ENCODE measurements at regions not wholly inside any gene's neighbourhood (a gene's known extent, or its start where the extent isn't known, plus 50 kb on each side); places are given as distances from the start of the nearest gene placed in this dataset.

- H3K4me1 ChIP-seq: no peaks in the 10 kb centered on the region
- 84 to 89% methylated on average over 1 of the region's 1 CpG for WGBS, 2 donors
- H3K27ac ChIP-seq: no peak overlapping the region
- H3K9me3 ChIP-seq: no peaks in the 10 kb centered on the region
- H3K27me3 ChIP-seq: no peaks in the 10 kb centered on the region
- intact Hi-C loops (cut with DNase I): no loop called here
- no peaks in the 10 kb centered on the region for H3K36me3 ChIP-seq
- TF ChIP-seq, protein P1, sequence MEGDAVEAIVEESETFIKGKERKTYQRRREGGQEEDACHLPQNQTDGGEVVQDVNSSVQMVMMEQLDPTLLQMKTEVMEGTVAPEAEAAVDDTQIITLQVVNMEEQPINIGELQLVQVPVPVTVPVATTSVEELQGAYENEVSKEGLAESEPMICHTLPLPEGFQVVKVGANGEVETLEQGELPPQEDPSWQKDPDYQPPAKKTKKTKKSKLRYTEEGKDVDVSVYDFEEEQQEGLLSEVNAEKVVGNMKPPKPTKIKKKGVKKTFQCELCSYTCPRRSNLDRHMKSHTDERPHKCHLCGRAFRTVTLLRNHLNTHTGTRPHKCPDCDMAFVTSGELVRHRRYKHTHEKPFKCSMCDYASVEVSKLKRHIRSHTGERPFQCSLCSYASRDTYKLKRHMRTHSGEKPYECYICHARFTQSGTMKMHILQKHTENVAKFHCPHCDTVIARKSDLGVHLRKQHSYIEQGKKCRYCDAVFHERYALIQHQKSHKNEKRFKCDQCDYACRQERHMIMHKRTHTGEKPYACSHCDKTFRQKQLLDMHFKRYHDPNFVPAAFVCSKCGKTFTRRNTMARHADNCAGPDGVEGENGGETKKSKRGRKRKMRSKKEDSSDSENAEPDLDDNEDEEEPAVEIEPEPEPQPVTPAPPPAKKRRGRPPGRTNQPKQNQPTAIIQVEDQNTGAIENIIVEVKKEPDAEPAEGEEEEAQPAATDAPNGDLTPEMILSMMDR (IDR thresholded peaks at IDR 0.05): no peak
- TF ChIP-seq EP300 (IDR thresholded peaks at IDR 0.05) (no peak), POLR2AphosphoS5 (IDR thresholded peaks at IDR 0.05) (no peak), POLR2A (IDR thresholded peaks at IDR 0.05) (no peak)
- no peak overlapping the region for H3K4me3 ChIP-seq
- no peak for DNase-seq
These were observed 1570.3 kb upstream of the PRR20A start for GRCh38 chr13:55570371-55570770.

DNA sequence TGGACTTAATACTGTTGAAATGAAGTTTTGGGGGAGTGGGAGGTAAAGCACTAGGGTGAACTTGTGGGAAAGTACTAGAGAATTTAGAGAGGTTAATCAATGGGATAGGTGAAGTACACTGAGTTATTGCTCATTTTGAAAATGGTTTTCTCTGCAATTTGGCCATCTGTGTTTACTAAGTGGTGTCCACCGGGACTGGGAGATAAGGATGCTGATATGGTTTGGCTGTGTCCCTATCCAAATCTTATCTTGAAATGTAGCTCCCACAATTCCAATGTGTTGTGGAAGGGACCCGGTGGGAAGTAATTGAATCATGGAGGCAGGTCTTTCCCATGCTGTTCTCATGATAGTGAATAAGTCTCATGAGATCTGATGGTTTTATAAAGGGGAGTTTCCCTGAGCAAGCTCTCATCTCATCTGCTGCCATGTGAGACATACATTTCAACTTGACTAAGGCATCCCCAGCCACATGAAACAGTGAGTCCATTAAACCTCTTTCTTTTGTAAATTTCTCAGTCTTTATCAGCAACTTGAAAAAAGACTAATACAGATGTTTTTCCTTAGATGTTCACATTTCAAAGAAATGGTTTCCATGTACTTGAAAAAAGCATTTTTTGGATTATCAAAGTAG, 1569.4 kb upstream of the PRR20A start:
- Histone ChIP-seq H3K36me3 (no peaks in the 10 kb centered on the region), H3K4me1 (no peaks in the 10 kb centered on the region), H3K27ac (no peak overlapping the region), H3K9me3 (no peaks in the 10 kb centered on the region), H3K27me3 (no peaks in the 10 kb centered on the region), H3K4me3 (no peak overlapping the region)
- intact Hi-C loops (cut with DNase I): no loop called here
- WGBS, 2 donors: 56 to 90% methylated on average over 2 of the region's 2 CpGs
- no peak for DNase-seq
- TF ChIP-seq EP300 (IDR thresholded peaks at IDR 0.05) (no peak), POLR2A (IDR thresholded peaks at IDR 0.05) (no peak), POLR2AphosphoS5 (IDR thresholded peaks at IDR 0.05) (no peak)
- TF ChIP-seq, protein P1 (IDR thresholded peaks at IDR 0.05): no peak

DNA sequence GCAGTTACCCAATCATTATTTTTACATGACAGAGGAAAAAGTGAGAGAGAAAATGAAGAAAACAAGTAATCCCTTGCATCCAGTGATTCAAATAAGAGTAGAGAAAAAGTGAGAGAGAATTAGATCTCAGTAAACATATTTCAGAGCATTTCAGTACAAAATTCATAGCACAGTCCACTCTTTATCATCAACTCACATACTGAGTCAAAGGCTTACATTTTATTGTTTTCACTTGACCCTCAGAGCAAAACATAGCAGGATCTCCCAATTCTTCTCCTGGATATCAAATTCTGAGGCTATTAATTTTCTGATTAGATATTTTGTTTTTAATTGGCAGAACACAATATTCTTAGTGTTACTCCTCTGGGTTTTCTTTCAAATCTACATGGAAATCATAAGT, 1568.3 kb upstream of the PRR20A start:
- H3K27me3 ChIP-seq: no peaks in the 10 kb centered on the region
- H3K36me3 ChIP-seq: no peaks in the 10 kb centered on the region
- H3K9me3 ChIP-seq: no peaks in the 10 kb centered on the region
- H3K4me3 ChIP-seq: no peak overlapping the region
- intact Hi-C loops (cut with DNase I): no loop called here
- H3K27ac ChIP-seq: no peak overlapping the region
- no peak for DNase-seq
- TF ChIP-seq EP300 (IDR thresholded peaks at IDR 0.05) (no peak), POLR2AphosphoS5 (IDR thresholded peaks at IDR 0.05) (no peak), POLR2A (IDR thresholded peaks at IDR 0.05) (no peak)
- TF ChIP-seq, protein P1 (IDR thresholded peaks at IDR 0.05): no peak
- no peaks in the 10 kb centered on the region for H3K4me1 ChIP-seq

DNA sequence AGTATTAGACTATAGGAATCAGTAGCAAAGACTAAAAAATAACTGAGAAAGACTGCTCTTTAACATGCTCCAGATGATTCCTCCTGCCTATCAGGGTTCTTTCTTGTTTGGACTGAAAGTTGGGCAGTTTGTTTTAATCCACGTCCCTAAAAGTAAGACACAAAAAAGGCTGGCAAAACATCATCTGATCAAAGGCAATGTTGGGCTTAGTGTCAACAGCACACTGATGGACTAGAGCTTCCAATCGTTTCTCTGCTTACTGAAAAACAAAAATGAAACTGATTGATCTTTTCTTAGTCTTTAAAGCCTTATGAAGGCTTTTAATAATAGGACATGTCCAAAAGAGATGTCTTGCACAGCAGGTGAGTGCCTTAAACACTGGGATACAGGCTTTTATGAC, 1567.9 kb upstream of the PRR20A start:
- H3K27ac ChIP-seq: no peak overlapping the region
- intact Hi-C loops (cut with DNase I): no loop called here
- DNase-seq: no peak
- TF ChIP-seq EP300 (IDR thresholded peaks at IDR 0.05) (no peak), POLR2AphosphoS5 (IDR thresholded peaks at IDR 0.05) (no peak), POLR2A (IDR thresholded peaks at IDR 0.05) (no peak)
- TF ChIP-seq, protein P1 (IDR thresholded peaks at IDR 0.05): no peak
- no peak overlapping the region for H3K4me3 ChIP-seq
- no peaks in the 10 kb centered on the region for H3K4me1 ChIP-seq
- WGBS, 2 donors: 30 to 68% methylated on average over 2 of the region's 2 CpGs
- no peaks in the 10 kb centered on the region for H3K9me3 ChIP-seq
- no peaks in the 10 kb centered on the region for H3K36me3 ChIP-seq
- no peaks in the 10 kb centered on the region for H3K27me3 ChIP-seq

DNA sequence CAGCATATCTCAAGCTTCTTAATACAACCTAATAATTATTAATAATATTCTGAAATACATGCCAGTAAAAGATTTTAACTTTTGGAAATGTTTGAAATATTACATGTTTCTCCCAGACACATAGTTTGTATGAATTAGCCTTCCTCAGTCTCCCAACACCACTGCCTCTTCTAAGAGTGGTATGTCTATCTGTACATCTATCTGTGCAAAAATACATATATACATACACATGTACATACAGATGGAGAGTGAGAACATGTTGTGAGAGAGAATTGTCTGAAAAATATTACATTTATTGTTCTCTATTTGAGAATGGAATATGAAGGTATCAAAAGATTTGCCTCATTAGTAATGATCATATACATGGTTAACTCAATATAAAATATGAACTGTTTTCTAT, 1567.2 kb upstream of the PRR20A start:
- no peaks in the 10 kb centered on the region for H3K4me1 ChIP-seq
- H3K9me3 ChIP-seq: no peaks in the 10 kb centered on the region
- intact Hi-C loops (cut with DNase I): no loop called here
- no peak for TF ChIP-seq EP300 (IDR thresholded peaks at IDR 0.05)
- TF ChIP-seq POLR2A (IDR thresholded peaks at IDR 0.05): no peak
- TF ChIP-seq, protein P1 (IDR thresholded peaks at IDR 0.05): no peak
- TF ChIP-seq POLR2AphosphoS5 (IDR thresholded peaks at IDR 0.05): no peak
- no peaks in the 10 kb centered on the region for H3K27me3 ChIP-seq
- H3K4me3 ChIP-seq: no peak overlapping the region
- H3K27ac ChIP-seq: no peak overlapping the region
- no peaks in the 10 kb centered on the region for H3K36me3 ChIP-seq
- no peak for DNase-seq

All from sigmoid colon (tissue), 6 donors.